ENCODE measurements at regions not wholly inside any gene's neighbourhood (a gene's known extent, or its start where the extent isn't known, plus 50 kb on each side); places are given as distances from the start of the nearest gene placed in this dataset.
A peak's percentile ranks its signal among the peaks of the same experiment; 100 is the strongest.

GRCh38 chrX:16511796-16512776, 137.9 kb upstream of the S100G start:
- no peak for DNase-seq (ENCODE audit: low read depth)

DNA sequence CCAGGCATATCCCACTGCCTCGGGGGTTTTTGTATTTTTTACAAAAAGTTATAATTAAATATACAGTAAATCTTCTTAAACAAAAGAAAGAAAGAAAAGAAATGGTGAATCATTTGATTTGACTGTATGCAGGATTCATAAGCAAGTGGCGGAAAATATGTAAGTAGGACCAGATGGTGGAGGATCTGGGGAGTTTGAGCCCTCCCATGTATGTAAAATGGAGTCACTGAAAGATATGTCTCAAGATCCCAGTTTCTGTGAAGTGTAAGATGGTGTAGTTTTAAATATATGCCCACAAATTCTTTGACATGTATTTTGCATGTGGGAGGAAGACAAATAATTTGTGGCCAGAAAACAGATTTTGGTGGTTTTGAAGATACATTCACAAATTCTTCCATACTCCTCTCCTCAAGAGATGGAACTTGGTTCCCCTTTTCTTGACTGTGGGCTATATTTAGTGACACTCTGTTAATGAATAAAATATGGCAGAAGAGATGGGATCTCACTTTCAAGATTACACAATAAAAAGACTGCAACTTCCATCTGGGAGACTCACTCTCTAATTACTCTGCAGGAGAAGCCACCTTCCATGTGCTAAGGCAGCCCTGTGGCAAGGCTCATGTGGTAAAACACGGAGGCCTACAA, 133.6 kb upstream of the S100G start:
- DNase-seq (ENCODE audit: low read depth), result no peak

DNA sequence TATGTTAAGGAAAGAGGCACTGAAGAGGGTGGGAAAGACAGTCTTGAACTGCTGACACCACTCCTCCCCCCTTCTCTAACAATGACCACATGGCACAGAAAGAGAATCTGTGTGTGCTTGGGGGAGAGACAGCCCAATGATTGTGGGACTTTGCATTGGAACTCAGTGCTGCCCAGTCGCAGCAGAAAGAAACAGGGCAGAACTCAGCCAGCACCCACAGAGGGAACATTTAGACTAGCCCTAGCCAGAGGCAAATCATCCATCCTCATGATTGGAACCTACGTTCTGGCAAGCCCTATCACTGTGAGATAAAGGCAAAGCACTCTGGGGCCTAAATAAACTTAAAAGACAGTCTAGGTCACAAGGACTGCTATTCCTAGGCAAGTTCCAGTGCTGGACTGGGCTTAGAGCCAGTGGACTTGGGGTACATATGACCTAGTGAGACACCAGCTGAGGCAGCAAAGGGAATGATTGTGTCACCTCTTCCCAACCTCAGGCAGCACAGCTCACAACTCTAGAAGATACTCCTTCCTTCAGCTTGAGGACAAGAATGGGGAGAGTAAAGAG, 132.8 kb upstream of the S100G start:
- DNase-seq (ENCODE audit: low read depth), result no peak

DNA sequence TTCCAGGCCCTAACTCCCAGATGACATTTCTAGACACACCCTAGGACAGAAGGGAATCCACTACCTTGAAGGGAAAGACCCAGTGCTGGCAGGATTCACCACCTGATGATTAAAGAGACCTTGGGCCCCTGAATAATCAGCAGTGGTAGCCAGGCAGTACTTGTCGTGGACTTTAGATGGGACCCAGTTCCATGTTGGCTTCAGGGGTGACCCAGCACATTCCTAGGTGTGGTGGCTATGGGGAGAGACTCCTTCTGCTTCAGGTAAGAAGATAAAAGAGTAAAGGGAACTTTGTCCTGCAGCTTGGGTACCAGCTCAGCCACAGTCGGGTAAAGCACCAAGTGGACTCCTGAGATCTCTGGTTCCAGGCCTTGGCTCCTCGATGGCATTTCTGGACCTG, 131.8 kb upstream of the S100G start:
- DNase-seq (ENCODE audit: low read depth), result no peak

DNA sequence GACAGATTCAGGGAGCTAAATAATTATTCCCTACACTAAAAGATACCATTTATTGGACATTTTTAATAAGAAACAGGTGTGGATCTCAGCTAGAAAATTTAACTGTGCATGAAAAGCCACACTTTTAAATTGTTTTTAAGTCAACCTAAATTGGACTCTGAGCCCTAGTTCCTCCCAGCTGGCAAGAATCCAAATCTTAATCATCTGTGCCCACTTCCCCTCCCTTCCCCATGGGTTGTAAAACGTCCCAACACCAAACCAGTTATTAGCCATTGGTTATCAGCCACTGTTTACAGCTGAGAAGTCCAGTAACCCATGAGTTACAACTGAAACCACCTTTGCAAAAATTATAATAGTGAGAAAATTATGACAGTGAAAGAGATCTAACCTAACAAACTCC, 125.6 kb upstream of the S100G start:
- DNase-seq (ENCODE audit: low read depth), result no peak

DNA sequence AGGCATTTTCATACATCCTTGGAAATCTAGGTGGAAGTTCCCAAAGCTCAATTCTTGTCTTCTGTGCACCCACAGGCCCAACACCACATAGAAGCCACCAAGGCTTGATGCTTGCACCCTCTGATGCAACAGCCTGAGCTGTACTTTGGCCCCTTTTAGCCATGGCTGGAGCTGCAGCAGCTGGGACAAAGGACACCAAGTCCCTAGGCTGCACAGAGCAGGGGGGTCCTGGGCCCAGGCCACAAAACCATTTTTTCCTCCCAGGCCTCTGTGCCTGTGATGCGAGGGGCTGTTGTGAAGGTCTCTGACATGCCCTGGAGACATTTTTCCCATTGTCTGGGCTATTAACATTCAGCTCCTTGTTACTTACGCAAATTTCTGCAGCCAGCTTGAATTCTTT, 124.0 kb upstream of the S100G start:
- no peak for DNase-seq (ENCODE audit: low read depth)

DNA sequence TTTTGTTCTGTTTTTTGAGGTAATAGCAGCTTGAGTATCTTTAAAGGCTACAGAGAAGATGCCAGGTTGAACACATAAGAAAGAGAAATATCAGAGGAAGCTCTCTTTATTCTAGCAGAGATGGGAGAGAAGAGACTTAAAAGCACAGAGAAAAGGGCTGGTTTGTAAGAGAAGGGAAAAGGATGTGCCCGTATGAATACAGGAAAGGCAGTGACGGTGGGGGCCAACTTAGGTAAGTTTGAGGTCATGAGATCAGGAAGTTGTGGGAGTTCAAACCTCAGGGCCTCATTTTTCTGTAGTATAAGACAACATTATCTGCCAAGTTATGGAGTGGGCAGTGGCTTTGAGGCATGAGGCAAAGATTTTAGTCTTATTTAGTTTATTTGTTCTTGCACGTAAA, 121.3 kb upstream of the S100G start:
- peak; percentile 7 for DNase-seq (ENCODE audit: low read depth)

Data from stimulated activated CD4-positive, alpha-beta T cell treated with anti-CD3 and anti-CD28 coated beads, Interleukin-2, amount 100 ng/mL, for 4 hours (primary cell).